Gastrocnemius medialis (tissue), 4 donors: ENCODE measurements at regions not wholly inside any gene's neighbourhood (a gene's known extent, or its start where the extent isn't known, plus 50 kb on each side); places are given as distances from the start of the nearest gene placed in this dataset.

Source experiments
- CTCF ChIP-seq, 5 experiments: fragments of 450-650 bp in 3 of 5; fragments of 200-600 bp in 2 of 5; sonication (generic) in 2 of 5; IDR thresholded peaks in 4 of 5; conservative IDR thresholded peaks in 1 of 5; 1 replicate in 4 of 5; 2 replicates in 1 of 5; pipeline ENCODE4 v1.5.1; 2016 to 2019; ENCODE audit warnings: antibody characterized with exemption in 5 of 5, mild to moderate bottlenecking in 3 of 5, moderate library complexity in 3 of 5
- POLR2A ChIP-seq, 2 donors: fragments of 450-650 bp; IDR thresholded peaks; one replicate each; pipeline ENCODE4 v1.6.1; 2017; ENCODE audit warnings: antibody characterized with exemption in 2 of 2, mild to moderate bottlenecking in 2 of 2, moderate library complexity in 2 of 2

- no peak for TF ChIP-seq POLR2A (IDR thresholded peaks at IDR 0.05)
- no peak for TF ChIP-seq CTCF (IDR thresholded peaks at IDR 0.05 in 4 of 5, conservative IDR thresholded peaks at IDR 0.05 in 1 of 5)
Observed at GRCh38 chr12:118544569-118544968, 168.2 kb downstream of the SUDS3 start.
